Endothelial cell of umbilical vein (primary cell): ENCODE measurements at regions not wholly inside any gene's neighbourhood (a gene's known extent, or its start where the extent isn't known, plus 50 kb on each side); places are given as distances from the start of the nearest gene placed in this dataset.

ENCODE experiments used
- FOS ChIP-seq: IDR thresholded peaks from 2 replicates; pipeline ENCODE4 v1.6.1; 2011; ENCODE audit warnings: mild to moderate bottlenecking, low read length, moderate library complexity, borderline replicate concordance; ENCODE audit not compliant: insufficient read depth
- GATA2 ChIP-seq: IDR thresholded peaks from 2 replicates; pipeline ENCODE4 v1.7.0; 2011; ENCODE audit warnings: low read depth, mild to moderate bottlenecking, moderate library complexity, mixed read lengths, low read length; ENCODE audit not compliant: insufficient read length, insufficient read depth
- MAX ChIP-seq: IDR thresholded peaks from 2 replicates; pipeline ENCODE4 v1.6.1; 2011; ENCODE audit not compliant: insufficient read depth, insufficient read length
- POLR2A ChIP-seq: IDR thresholded peaks from 2 replicates; pipeline ENCODE4 v1.6.1; 2012; ENCODE audit warnings: low read depth, mild to moderate bottlenecking, control low read depth, low read length
- POLR2AphosphoS5 ChIP-seq: IDR thresholded peaks from 2 replicates; pipeline ENCODE4 v1.6.1; 2012; ENCODE audit warnings: low read depth, mild to moderate bottlenecking, control low read depth, low read length, moderate library complexity; ENCODE audit not compliant: insufficient read depth

DNA sequence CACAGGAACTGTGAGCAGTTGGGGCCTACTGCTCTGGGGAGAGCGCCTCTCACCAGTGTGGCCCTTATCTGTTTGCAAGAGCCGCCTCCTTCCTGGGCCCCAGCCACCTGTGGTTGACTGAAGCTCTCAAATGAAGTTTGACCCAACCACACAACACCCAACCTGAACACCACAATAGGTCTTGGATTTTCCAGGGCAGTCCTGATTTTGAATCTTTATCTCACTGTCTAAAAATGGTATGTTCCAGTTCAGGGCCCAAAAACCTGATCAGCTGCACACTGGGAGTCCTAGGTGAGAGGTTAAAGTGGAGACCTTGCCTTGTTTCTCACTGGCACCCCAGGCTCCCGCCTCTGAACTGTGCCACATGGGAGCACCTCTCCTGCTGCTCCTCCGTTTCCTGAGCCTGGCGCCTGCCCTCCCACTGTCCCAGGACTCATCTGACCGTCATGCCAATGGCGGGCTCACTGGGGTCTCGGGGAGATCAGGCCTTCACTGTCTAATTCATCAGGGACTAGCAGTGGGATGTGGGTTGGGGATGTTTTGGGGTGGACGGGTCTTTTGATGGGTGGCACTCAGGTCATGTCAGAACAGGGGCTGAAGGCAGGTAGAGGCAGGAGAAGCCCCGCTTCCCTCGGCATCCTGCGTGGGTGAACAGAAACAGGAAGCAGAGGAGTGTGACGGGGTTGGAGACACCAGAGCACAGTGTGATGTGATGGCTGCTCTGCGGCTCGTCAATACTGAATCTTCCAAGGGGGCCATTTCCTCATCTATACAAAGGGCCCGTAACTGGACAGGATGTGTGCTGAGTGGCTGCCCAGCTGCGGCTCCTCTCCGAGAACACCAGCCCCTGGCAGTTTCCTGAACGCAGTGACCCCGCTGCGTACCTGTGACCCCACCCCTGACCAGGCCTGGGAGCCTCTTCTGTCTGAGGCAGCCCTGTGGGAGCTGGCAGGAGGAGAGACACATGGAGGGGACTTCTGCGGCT is 59.6 kb upstream of the ITPKB start:
- TF ChIP-seq POLR2A (no peak), FOS (no peak), GATA2 (no peak), MAX (no peak), POLR2AphosphoS5 (no peak)
